Ovary (tissue), 7 donors: ENCODE measurements at regions not wholly inside any gene's neighbourhood (a gene's known extent, or its start where the extent isn't known, plus 50 kb on each side); places are given as distances from the start of the nearest gene placed in this dataset.

Experiments used
- DNase-seq, 5 donors: peaks; one replicate each; pipeline ENCODE4 v3.0.0-alpha.2; 2019 to 2020
- H3K27ac ChIP-seq, 2 donors: fragments of 200-600 bp; one replicate each; pipeline versions ENCODE4 v1.5.1 to v1.8.0; 2019 to 2022
- H3K27me3 ChIP-seq: fragments of 200-600 bp; one replicate; pipeline ENCODE4 v1.8.0; 2022
- H3K36me3 ChIP-seq: fragments of 200-600 bp; sonication (generic); one replicate; pipeline ENCODE4 v1.5.1; 2019
- H3K4me1 ChIP-seq: one replicate; pipeline ENCODE4 v1.8.1; 2013; ENCODE audit warnings: mild to moderate bottlenecking, moderate library complexity; ENCODE audit not compliant: insufficient read depth
- H3K4me3 ChIP-seq: fragments of 200-600 bp; sonication (generic); one replicate; pipeline ENCODE4 v1.5.1; 2017
- H3K9me3 ChIP-seq, 2 donors: fragments of 200-600 bp in 1 of 2; sonication (generic) in 1 of 2; one replicate each; pipeline versions ENCODE4 v1.5.1 to v1.8.1; 2013 to 2019; ENCODE audit warnings: mild to moderate bottlenecking in 1 of 2, moderate library complexity in 1 of 2
- EP300 ChIP-seq: sonication (generic); formaldehyde crosslinking; IDR thresholded peaks from one replicate; pipeline ENCODE4 v1.6.1; 2017; ENCODE audit warnings: antibody characterized with exemption
- POLR2A ChIP-seq: fragments of 450-650 bp; IDR thresholded peaks from one replicate; pipeline ENCODE4 v1.6.1; 2017; ENCODE audit warnings: antibody characterized with exemption, mild to moderate bottlenecking, moderate library complexity
- WGBS, 3 donors: extraction: QIAGEN DNeasy Blood & Tissue Kit in 1 of 3; methylation state at CpG; one replicate each; pipeline versions ENCODE4 v1.1.5 to v1.1.7; 2013 to 2017; 5-methylcytosine and 5-hydroxymethylcytosine counted together
- intact Hi-C, 4 donors: fragments of 100-400 bp; cut with DNase I; formaldehyde crosslinking; loops; one replicate each; pipeline versions ENCODE4 v1.11.0 to v1.15.1; 2022 to 2023
- TF ChIP-seq, protein P1 (sequence below), 3 donors: fragments of 450-650 bp in 2 of 3; fragments of 200-600 bp in 1 of 3; IDR thresholded peaks; one replicate each; pipeline versions ENCODE4 v1.5.1 to v1.8.0; 2016 to 2022; ENCODE audit warnings: antibody characterized with exemption in 3 of 3, mild to moderate bottlenecking in 1 of 3
- donor health status: DM: no; HTN: no; CAD: no; lungs with moderate emphysema.
- donor health status: DM: no; HTN: no; CAD: no.
- donor health status: Bipolar disorder and iron deficiency.
- donor health status: DM: no; HTN: no; CAD: no.
- donor health status: DM: yes; HTN: yes; CAD: no.

DNA sequence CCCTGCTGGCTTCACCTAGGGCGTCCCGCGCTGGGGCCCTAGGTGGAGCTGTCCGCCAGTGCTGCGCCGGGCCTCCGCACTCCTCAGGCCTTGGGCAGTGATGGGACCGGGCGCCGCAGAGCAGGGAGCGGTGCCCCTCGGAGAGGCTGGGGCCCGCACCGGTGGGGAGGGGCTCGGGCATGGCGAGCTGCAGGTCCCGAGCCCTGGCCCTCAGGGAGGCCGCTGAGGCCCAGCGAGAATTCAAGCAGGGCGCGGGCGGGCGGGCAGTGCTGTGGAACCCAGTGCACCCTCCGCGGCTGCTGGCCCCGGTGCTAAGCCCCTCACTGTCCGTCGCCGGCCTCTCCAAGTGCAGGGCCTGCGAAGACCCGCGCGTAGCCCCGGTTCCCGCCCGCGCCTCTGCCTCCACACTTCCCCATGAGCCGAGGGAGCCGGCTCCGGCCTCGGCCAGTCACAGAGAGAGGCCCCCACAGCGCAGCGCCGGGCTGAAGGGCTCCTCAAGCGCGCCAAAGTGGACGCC, 565.1 kb upstream of the NDST4 start:
- TF ChIP-seq EP300 = no peak
- TF ChIP-seq POLR2A = no peak
- TF ChIP-seq, protein P1, sequence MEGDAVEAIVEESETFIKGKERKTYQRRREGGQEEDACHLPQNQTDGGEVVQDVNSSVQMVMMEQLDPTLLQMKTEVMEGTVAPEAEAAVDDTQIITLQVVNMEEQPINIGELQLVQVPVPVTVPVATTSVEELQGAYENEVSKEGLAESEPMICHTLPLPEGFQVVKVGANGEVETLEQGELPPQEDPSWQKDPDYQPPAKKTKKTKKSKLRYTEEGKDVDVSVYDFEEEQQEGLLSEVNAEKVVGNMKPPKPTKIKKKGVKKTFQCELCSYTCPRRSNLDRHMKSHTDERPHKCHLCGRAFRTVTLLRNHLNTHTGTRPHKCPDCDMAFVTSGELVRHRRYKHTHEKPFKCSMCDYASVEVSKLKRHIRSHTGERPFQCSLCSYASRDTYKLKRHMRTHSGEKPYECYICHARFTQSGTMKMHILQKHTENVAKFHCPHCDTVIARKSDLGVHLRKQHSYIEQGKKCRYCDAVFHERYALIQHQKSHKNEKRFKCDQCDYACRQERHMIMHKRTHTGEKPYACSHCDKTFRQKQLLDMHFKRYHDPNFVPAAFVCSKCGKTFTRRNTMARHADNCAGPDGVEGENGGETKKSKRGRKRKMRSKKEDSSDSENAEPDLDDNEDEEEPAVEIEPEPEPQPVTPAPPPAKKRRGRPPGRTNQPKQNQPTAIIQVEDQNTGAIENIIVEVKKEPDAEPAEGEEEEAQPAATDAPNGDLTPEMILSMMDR (IDR thresholded peaks at IDR 0.05) = no peak
- Histone ChIP-seq H3K27me3 (no peaks in the 10 kb centered on the region), H3K36me3 (no peaks in the 10 kb centered on the region), H3K4me1 (no peaks in the 10 kb centered on the region), H3K9me3 (no peaks in the 10 kb centered on the region), H3K4me3 (no peak overlapping the region), H3K27ac (no peak overlapping the region)
- intact Hi-C loops = no loop called here
- DNase-seq = no peak
- WGBS, 3 donors = 94 to 97% (median 95%) methylated on average over 38 to 47 of the region's 47 CpGs

DNA sequence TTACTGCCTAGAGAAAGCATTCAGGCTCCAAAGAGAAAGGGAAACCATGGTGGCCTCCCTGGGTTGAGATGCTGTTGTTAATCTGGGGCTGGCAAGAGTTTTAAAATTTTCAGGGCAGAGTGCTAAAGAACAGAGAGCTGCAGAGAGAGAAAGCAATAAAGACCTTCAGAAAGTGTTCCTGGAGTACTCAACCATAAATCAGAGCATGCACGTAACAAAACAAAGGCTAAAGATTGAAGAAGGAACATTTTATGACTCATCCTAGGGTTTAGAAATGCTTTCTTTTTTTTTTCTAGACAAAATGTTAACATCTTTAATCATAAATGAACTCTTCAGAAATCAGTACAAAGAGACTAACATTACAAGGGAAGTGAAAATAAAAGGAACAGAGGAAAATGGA, 562.3 kb upstream of the NDST4 start:
- TF ChIP-seq EP300 (no peak), POLR2A (no peak)
- TF ChIP-seq, protein P1 (IDR thresholded peaks at IDR 0.05) = no peak
- H3K4me3 ChIP-seq = no peak overlapping the region
- H3K36me3 ChIP-seq = no peaks in the 10 kb centered on the region
- intact Hi-C loops = no loop called here
- H3K9me3 ChIP-seq = no peaks in the 10 kb centered on the region
- no peak for DNase-seq
- no peaks in the 10 kb centered on the region for H3K27me3 ChIP-seq
- no peaks in the 10 kb centered on the region for H3K4me1 ChIP-seq
- H3K27ac ChIP-seq = no peak overlapping the region
- 2 to 10% (median 4%) methylated on average over 1 of the region's 1 CpG for WGBS, 3 donors

DNA sequence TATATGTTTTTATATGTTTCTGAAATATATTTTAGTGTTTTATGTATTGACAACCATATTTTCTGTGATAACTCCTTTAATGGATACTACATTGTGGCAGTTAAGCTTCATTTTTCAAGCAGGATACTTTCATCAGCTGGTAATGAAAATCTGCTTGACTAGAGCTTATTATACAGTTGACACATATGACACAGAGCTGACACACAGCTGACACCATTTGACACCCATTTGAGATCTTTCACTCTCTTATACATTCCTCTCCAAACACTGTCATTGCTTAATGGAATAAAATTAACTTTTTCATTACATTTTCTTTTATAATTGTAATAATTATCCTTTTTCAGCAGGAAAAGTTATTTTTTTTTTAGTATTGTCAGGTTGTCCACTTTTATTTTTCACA, 561.1 kb upstream of the NDST4 start:
- no peak for DNase-seq
- H3K27ac ChIP-seq = no peak overlapping the region
- H3K4me1 ChIP-seq = no peaks in the 10 kb centered on the region
- H3K4me3 ChIP-seq = no peak overlapping the region
- no peaks in the 10 kb centered on the region for H3K36me3 ChIP-seq
- H3K27me3 ChIP-seq = no peaks in the 10 kb centered on the region
- TF ChIP-seq POLR2A = no peak
- TF ChIP-seq EP300 = no peak
- TF ChIP-seq, protein P1 (IDR thresholded peaks at IDR 0.05) = no peak
- H3K9me3 ChIP-seq = no peaks in the 10 kb centered on the region
- intact Hi-C loops = no loop called here

DNA sequence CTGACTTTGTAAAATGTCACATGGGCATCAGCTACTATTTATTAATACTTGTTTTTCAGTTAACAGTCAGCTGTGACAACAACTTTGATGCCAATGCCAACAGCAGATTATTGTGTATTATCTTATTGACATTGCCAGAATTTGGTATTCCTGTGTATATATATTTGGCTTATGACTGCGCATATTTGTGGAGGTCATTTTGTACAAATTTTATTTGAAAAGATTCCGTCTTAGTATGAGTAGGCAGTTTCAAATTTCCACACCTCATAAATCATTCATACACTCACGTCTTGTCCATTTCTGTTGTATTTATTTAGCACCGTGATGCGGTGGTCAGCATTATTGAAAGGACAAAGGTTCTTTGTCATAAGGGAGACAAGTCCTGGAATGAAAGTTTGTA, 558.2 kb upstream of the NDST4 start:
- Histone ChIP-seq H3K27me3 (no peaks in the 10 kb centered on the region), H3K4me3 (no peak overlapping the region), H3K27ac (no peak overlapping the region), H3K4me1 (no peaks in the 10 kb centered on the region), H3K36me3 (no peaks in the 10 kb centered on the region), H3K9me3 (no peaks in the 10 kb centered on the region)
- TF ChIP-seq EP300 (no peak), POLR2A (no peak)
- TF ChIP-seq, protein P1 (IDR thresholded peaks at IDR 0.05) = no peak
- DNase-seq = no peak
- intact Hi-C loops = no loop called here
- WGBS, 3 donors = 49 to 64% (median 62%) methylated on average over 5 of the region's 5 CpGs

DNA sequence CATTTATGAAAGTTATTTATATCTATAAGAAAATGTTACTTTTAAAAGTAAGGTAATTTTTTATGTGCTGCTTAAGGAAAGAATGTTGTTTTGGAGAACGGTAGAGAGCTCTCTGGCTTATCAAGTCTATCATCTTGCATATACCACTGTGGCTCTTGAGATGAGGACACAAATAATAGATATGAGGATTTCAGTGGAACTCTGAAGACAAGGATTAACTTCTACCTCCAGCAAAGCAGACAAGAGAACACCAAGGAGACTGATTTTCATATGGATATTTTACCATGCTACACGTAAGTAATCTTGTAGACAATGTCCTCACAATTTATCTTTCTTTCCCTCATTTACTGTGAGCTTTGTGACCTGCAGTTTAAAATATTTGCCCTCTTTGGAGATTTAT, 557.5 kb upstream of the NDST4 start:
- TF ChIP-seq EP300 = no peak
- WGBS, 3 donors = 52 to 70% (median 59%) methylated on average over 2 of the region's 2 CpGs
- no peak overlapping the region for H3K27ac ChIP-seq
- H3K9me3 ChIP-seq = no peaks in the 10 kb centered on the region
- intact Hi-C loops = no loop called here
- no peaks in the 10 kb centered on the region for H3K36me3 ChIP-seq
- no peak for DNase-seq
- no peak overlapping the region for H3K4me3 ChIP-seq
- no peaks in the 10 kb centered on the region for H3K4me1 ChIP-seq
- no peaks in the 10 kb centered on the region for H3K27me3 ChIP-seq
